GM23248 (cell line): ENCODE measurements at regions not wholly inside any gene's neighbourhood (a gene's known extent, or its start where the extent isn't known, plus 50 kb on each side); places are given as distances from the start of the nearest gene placed in this dataset.

ENCODE experiments used
- EZH2 ChIP-seq: fragments of 200-600 bp; sonication (generic); IDR thresholded peaks from 2 replicates; pipeline ENCODE4 v1.6.1; 2018; ENCODE audit warnings: antibody characterized with exemption, mild to moderate bottlenecking; ENCODE audit not compliant: insufficient read depth, poor library complexity, severe bottlenecking
- EZH2phosphoT487 ChIP-seq: fragments of 200-600 bp; sonication (generic); IDR thresholded peaks from 2 replicates; pipeline ENCODE4 v1.6.1; 2018; ENCODE audit warnings: antibody characterized with exemption, moderate library complexity, mild to moderate bottlenecking, low read depth; ENCODE audit not compliant: insufficient read depth

DNA sequence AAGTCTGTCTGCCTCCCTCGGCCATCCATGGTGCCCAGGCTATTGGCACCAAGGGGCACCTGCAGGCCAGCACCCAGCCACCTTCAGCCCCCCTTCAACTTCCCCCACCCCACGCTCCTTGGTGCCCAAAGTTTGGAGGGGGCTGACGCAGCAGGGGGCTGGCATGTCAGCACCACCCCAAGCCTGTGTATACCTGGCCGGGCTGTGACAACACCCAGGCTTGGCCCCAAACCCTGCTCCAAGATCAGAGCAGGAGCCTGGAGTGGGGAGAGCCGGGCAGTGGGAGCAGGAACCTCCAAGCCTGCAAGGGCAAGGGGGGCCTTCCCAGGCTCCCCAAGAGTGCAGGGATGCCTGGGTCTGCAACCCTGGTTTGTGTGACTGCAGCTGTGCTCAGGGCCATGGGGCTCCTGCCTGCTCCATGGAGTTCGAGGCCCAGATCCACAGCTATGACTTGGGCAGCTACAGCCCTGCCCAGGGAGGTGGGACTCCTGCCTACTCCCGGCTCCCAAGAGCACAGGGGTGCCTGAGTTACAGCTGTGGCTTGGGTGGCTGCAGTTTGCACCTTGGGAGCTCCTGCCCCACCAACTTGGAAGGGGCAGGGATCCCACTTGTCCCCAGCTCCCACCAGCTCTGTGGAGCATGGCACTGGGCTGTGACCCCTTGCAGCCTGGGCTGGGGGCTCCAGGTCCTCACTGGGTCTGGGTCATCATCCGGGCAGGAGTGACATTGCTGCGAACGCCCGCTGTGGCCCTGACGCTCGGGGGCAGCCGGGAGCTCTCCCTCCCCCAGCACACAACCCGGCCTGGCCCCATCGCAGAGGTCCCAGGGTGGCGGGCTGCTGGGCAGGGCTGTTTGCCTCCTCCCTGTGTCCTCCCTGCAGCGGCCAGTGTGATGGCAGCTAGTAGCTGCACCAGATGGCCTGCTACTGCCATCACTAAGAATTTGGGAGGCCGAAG is 175.5 kb upstream of the SDK2 start:
- TF ChIP-seq EZH2 (no peak), EZH2phosphoT487 (no peak)
